ENCODE measurements at regions not wholly inside any gene's neighbourhood (a gene's known extent, or its start where the extent isn't known, plus 50 kb on each side); places are given as distances from the start of the nearest gene placed in this dataset.

GRCh38 chr16:64654178-64654577 is 467.7 kb downstream of the CDH11 start:
- no peak for DNase-seq (ENCODE audit: low spot score)
- H3K27ac ChIP-seq (replicated peaks; ENCODE audit: low read length), result no peak overlapping the region

GRCh38 chr16:64648282-64648681 is 473.6 kb downstream of the CDH11 start:
- Histone ChIP-seq H2BK120ac (ENCODE audit: low read depth, low read length) (no peak overlapping the region), H3K4me1 (ENCODE audit: control insufficient read depth in 2 of 2, insufficient read depth in 1 of 2, low read depth in 1 of 2, low read length in 2 of 2) (no peaks in the 10 kb centered on the region), H3K9ac (ENCODE audit: low read depth, low read length, poor library complexity) (peak overlapping the region; percentile 53), H3K79me1 (ENCODE audit: low read depth, low read length) (no peaks in the 10 kb centered on the region), H3K36me3 (replicated peaks in 1 of 2; ENCODE audit: control insufficient read depth in 2 of 2, insufficient read depth in 2 of 2, low read length in 2 of 2) (no peaks in the 10 kb centered on the region), H3K14ac (ENCODE audit: low read length) (no peak overlapping the region), H3K4ac (ENCODE audit: low read length) (no peak overlapping the region), H3K27ac (replicated peaks; ENCODE audit: low read length) (no peak overlapping the region), H3K23ac (ENCODE audit: low read depth, low read length, poor library complexity) (no peak overlapping the region), H2BK15ac (ENCODE audit: low read length) (no peak overlapping the region), H2AFZ (ENCODE audit: low read length) (no peak overlapping the region), H3K27me3 (ENCODE audit: control insufficient read depth in 3 of 3, insufficient read depth in 3 of 3, low read depth in 1 of 3, low read length in 3 of 3) (no peaks in the 10 kb centered on the region), H2AK5ac (ENCODE audit: low read depth, low read length) (no peak overlapping the region), H4K91ac (ENCODE audit: low read depth, low read length, poor library complexity) (no peak overlapping the region), H3K9me3 (replicated peaks in 1 of 2; ENCODE audit: control insufficient read depth in 2 of 2, insufficient read depth in 1 of 2, low read depth in 1 of 2, low read length in 2 of 2) (no peaks in the 10 kb centered on the region), H3K4me3 (ENCODE audit: low read length in 2 of 2) (no peak overlapping the region), H2BK5ac (ENCODE audit: low read length) (no peak overlapping the region), H3K18ac (ENCODE audit: low read length) (no peak overlapping the region), H4K8ac (ENCODE audit: low read depth, low read length) (no peak overlapping the region), H2BK12ac (ENCODE audit: low read length) (no peak overlapping the region), H3K4me2 (ENCODE audit: insufficient read depth, low read length, poor library complexity, severe bottlenecking) (no peak overlapping the region)
- no CpG with 5 or more reads among the region's 3 CpGs for WGBS, 2 donors (ENCODE audit: extremely low coverage in 2 of 2, insufficient read length in 2 of 2, insufficient replicate concordance in 1 of 2)
- no peak for DNase-seq (ENCODE audit: low spot score)

More at GRCh38 chr16:64654178-64654577, 467.7 kb downstream of the CDH11 start:
- no peak overlapping the region for H2BK12ac ChIP-seq (ENCODE audit: low read length)
- no peak overlapping the region for H3K18ac ChIP-seq (ENCODE audit: low read length)
- H3K9ac ChIP-seq (ENCODE audit: low read depth, low read length, poor library complexity), result no peak overlapping the region
- no peak overlapping the region for H3K4me2 ChIP-seq (ENCODE audit: insufficient read depth, low read length, poor library complexity, severe bottlenecking)
- no peak overlapping the region for H3K23ac ChIP-seq (ENCODE audit: low read depth, low read length, poor library complexity)
- no peak overlapping the region for H3K14ac ChIP-seq (ENCODE audit: low read length)
- no peak overlapping the region for H2BK15ac ChIP-seq (ENCODE audit: low read length)
- H2AFZ ChIP-seq (ENCODE audit: low read length), result no peak overlapping the region
- no peak overlapping the region for H3K4ac ChIP-seq (ENCODE audit: low read length)
- no peaks in the 10 kb centered on the region for H3K36me3 ChIP-seq (replicated peaks in 1 of 2; ENCODE audit: control insufficient read depth in 2 of 2, insufficient read depth in 2 of 2, low read length in 2 of 2)
- no peak overlapping the region for H4K8ac ChIP-seq (ENCODE audit: low read depth, low read length)
- H2AK5ac ChIP-seq (ENCODE audit: low read depth, low read length), result no peak overlapping the region
- H2BK5ac ChIP-seq (ENCODE audit: low read length), result no peak overlapping the region
- no peaks in the 10 kb centered on the region for H3K9me3 ChIP-seq (replicated peaks in 1 of 2; ENCODE audit: control insufficient read depth in 2 of 2, insufficient read depth in 1 of 2, low read depth in 1 of 2, low read length in 2 of 2)
- H2BK120ac ChIP-seq (ENCODE audit: low read depth, low read length), result no peak overlapping the region
- no peak overlapping the region for H4K91ac ChIP-seq (ENCODE audit: low read depth, low read length, poor library complexity)
- no peaks in the 10 kb centered on the region for H3K79me1 ChIP-seq (ENCODE audit: low read depth, low read length)
- no peaks in the 10 kb centered on the region for H3K4me1 ChIP-seq (ENCODE audit: control insufficient read depth in 2 of 2, insufficient read depth in 1 of 2, low read depth in 1 of 2, low read length in 2 of 2)
- H3K27me3 ChIP-seq (ENCODE audit: control insufficient read depth in 3 of 3, insufficient read depth in 3 of 3, low read depth in 1 of 3, low read length in 3 of 3), result no peaks in the 10 kb centered on the region
- no peak overlapping the region for H3K4me3 ChIP-seq (ENCODE audit: low read length in 2 of 2)

- no peaks in the 10 kb centered on the region for H3K9me3 ChIP-seq (replicated peaks in 1 of 2; ENCODE audit: control insufficient read depth in 2 of 2, insufficient read depth in 1 of 2, low read depth in 1 of 2, low read length in 2 of 2)
- no peak overlapping the region for H2BK12ac ChIP-seq (ENCODE audit: low read length)
- H2AK5ac ChIP-seq (ENCODE audit: low read depth, low read length), result no peak overlapping the region
- H3K79me1 ChIP-seq (ENCODE audit: low read depth, low read length), result no peaks in the 10 kb centered on the region
- H3K4me1 ChIP-seq (ENCODE audit: control insufficient read depth in 2 of 2, insufficient read depth in 1 of 2, low read depth in 1 of 2, low read length in 2 of 2), result no peaks in the 10 kb centered on the region
- H3K4me2 ChIP-seq (ENCODE audit: insufficient read depth, low read length, poor library complexity, severe bottlenecking), result no peak overlapping the region
- no peak for DNase-seq (ENCODE audit: low spot score)
- H2BK120ac ChIP-seq (ENCODE audit: low read depth, low read length), result no peak overlapping the region
- no peaks in the 10 kb centered on the region for H3K27me3 ChIP-seq (ENCODE audit: control insufficient read depth in 3 of 3, insufficient read depth in 3 of 3, low read depth in 1 of 3, low read length in 3 of 3)
- no peak overlapping the region for H2AFZ ChIP-seq (ENCODE audit: low read length)
- H3K18ac ChIP-seq (ENCODE audit: low read length), result no peak overlapping the region
- H3K27ac ChIP-seq (replicated peaks; ENCODE audit: low read length), result no peak overlapping the region
- no peaks in the 10 kb centered on the region for H3K36me3 ChIP-seq (replicated peaks in 1 of 2; ENCODE audit: control insufficient read depth in 2 of 2, insufficient read depth in 2 of 2, low read length in 2 of 2)
- no peak overlapping the region for H3K23ac ChIP-seq (ENCODE audit: low read depth, low read length, poor library complexity)
- no peak overlapping the region for H2BK5ac ChIP-seq (ENCODE audit: low read length)
- H3K4me3 ChIP-seq (ENCODE audit: low read length in 2 of 2), result no peak overlapping the region
- no CpG with 5 or more reads among the region's 3 CpGs for WGBS, 2 donors (ENCODE audit: extremely low coverage in 2 of 2, insufficient read length in 2 of 2, insufficient replicate concordance in 1 of 2)
- no peak overlapping the region for H3K9ac ChIP-seq (ENCODE audit: low read depth, low read length, poor library complexity)
- no peak overlapping the region for H4K8ac ChIP-seq (ENCODE audit: low read depth, low read length)
- no peak overlapping the region for H3K14ac ChIP-seq (ENCODE audit: low read length)
- no peak overlapping the region for H3K4ac ChIP-seq (ENCODE audit: low read length)
- H2BK15ac ChIP-seq (ENCODE audit: low read length), result no peak overlapping the region
- no peak overlapping the region for H4K91ac ChIP-seq (ENCODE audit: low read depth, low read length, poor library complexity)
Observed at GRCh38 chr16:64641343-64641742, 480.5 kb downstream of the CDH11 start.

- Histone ChIP-seq H4K91ac (ENCODE audit: low read depth, low read length, poor library complexity) (no peak overlapping the region), H3K27me3 (ENCODE audit: control insufficient read depth in 3 of 3, insufficient read depth in 3 of 3, low read depth in 1 of 3, low read length in 3 of 3) (no peaks in the 10 kb centered on the region), H3K18ac (ENCODE audit: low read length) (no peak overlapping the region), H3K14ac (ENCODE audit: low read length) (no peak overlapping the region), H2BK5ac (ENCODE audit: low read length) (no peak overlapping the region), H3K4me3 (ENCODE audit: low read length in 2 of 2) (no peak overlapping the region), H3K27ac (replicated peaks; ENCODE audit: low read length) (no peak overlapping the region), H4K8ac (ENCODE audit: low read depth, low read length) (no peak overlapping the region), H2BK12ac (ENCODE audit: low read length) (no peak overlapping the region), H3K4me1 (ENCODE audit: control insufficient read depth in 2 of 2, insufficient read depth in 1 of 2, low read depth in 1 of 2, low read length in 2 of 2) (no peaks in the 10 kb centered on the region), H2AFZ (ENCODE audit: low read length) (no peak overlapping the region), H3K23ac (ENCODE audit: low read depth, low read length, poor library complexity) (no peak overlapping the region), H3K9ac (ENCODE audit: low read depth, low read length, poor library complexity) (no peak overlapping the region), H3K4ac (ENCODE audit: low read length) (no peak overlapping the region), H3K9me3 (replicated peaks in 1 of 2; ENCODE audit: control insufficient read depth in 2 of 2, insufficient read depth in 1 of 2, low read depth in 1 of 2, low read length in 2 of 2) (no peaks in the 10 kb centered on the region), H3K4me2 (ENCODE audit: insufficient read depth, low read length, poor library complexity, severe bottlenecking) (no peak overlapping the region), H3K79me1 (ENCODE audit: low read depth, low read length) (no peaks in the 10 kb centered on the region), H2AK5ac (ENCODE audit: low read depth, low read length) (no peak overlapping the region), H2BK15ac (ENCODE audit: low read length) (no peak overlapping the region), H3K36me3 (replicated peaks in 1 of 2; ENCODE audit: control insufficient read depth in 2 of 2, insufficient read depth in 2 of 2, low read length in 2 of 2) (no peaks in the 10 kb centered on the region), H2BK120ac (ENCODE audit: low read depth, low read length) (no peak overlapping the region)
- no peak for DNase-seq (ENCODE audit: low spot score)
- WGBS, 2 donors (ENCODE audit: extremely low coverage in 2 of 2, insufficient read length in 2 of 2, insufficient replicate concordance in 1 of 2), result no CpG with 5 or more reads among the region's 2 CpGs
Observed at GRCh38 chr16:64638766-64639165, 483.1 kb downstream of the CDH11 start.
